HCT116 (cell line): ENCODE measurements at regions not wholly inside any gene's neighbourhood (a gene's known extent, or its start where the extent isn't known, plus 50 kb on each side); places are given as distances from the start of the nearest gene placed in this dataset.

Experiments used
- ATAC-seq: fragments of 200-7000 bp; cut with Tn5 transposase; 2 replicates; pipeline ENCODE4 v1.9.1; 2020; ENCODE audit warnings: mild to moderate bottlenecking, moderate library complexity
- BruUV-seq: library from RNA; stranded (reverse); fragments of 400-500 nt; replicated peaks from 2 replicates; lab custom pipeline; 2021; lab: Mats Ljungman, UMichigan
- CTCF ChIA-PET: fragments of 300-600 bp; sonication (Branson Sonifier 250); formaldehyde crosslinking; loops from one replicate; lab custom pipeline; 2021; ENCODE audit warnings: antibody characterized with exemption; lab: Charles Lee
- POLR2A ChIA-PET: fragments of 300-600, 350-600 bp; sonication (Branson Sonifier 250); formaldehyde crosslinking; loops from one replicate; lab custom pipeline; 2021; ENCODE audit warnings: antibody characterized with exemption; lab: Charles Lee
- RAD21 ChIA-PET, 2 experiments: fragments of 300-600 bp; sonication (Branson Sonifier 250); formaldehyde crosslinking; loops; one replicate each; lab custom pipeline; 2023; ENCODE audit warnings: low total read pairs in 2 of 2; ENCODE audit not compliant: uncharacterized antibody in 2 of 2, unreplicated experiment in 2 of 2, low non-redundant PET in 1 of 2; lab: Charles Lee
- DNase-seq: peaks from one replicate; pipeline ENCODE4 v3.0.0-alpha.2; 2010; ENCODE audit warnings: low read depth, low spot score
- H2AFZ ChIP-seq: fragments of 200-600 bp; shearing (Covaris generic), sonication (generic); 2 replicates; pipeline ENCODE4 v1.6.1; 2017; ENCODE audit warnings: low read depth, mixed run types, mixed read lengths, antibody characterized with exemption, low read length; ENCODE audit not compliant: poor library complexity, severe bottlenecking
- H3K27ac ChIP-seq: 2 replicates; pipeline ENCODE4 v1.5.1; 2012; ENCODE audit warnings: low read depth, low read length
- H3K27me3 ChIP-seq: fragments of 200-600 bp; sonication (generic); 2 replicates; pipeline ENCODE4 v1.6.1; 2016; ENCODE audit warnings: mixed run types, low read length, mixed read lengths; ENCODE audit not compliant: insufficient read depth
- H3K36me3 ChIP-seq, 2 experiments: fragments of 200-500 bp in 1 of 2; fragments of 200-600 bp in 1 of 2; sonication (Bioruptor generic) in 1 of 2; sonication (generic) in 1 of 2; 2 replicates each; pipeline versions ENCODE4 v1.5.1 to v1.6.1; 2014 to 2016; ENCODE audit warnings: low read length in 2 of 2, inconsistent platforms in 1 of 2, mixed read lengths in 1 of 2, mixed run types in 1 of 2; ENCODE audit not compliant: insufficient read depth in 2 of 2, control insufficient read depth in 1 of 2
- H3K4me1 ChIP-seq, 2 experiments: fragments of 200-600 bp in 1 of 2; sonication (generic) in 1 of 2; 2 replicates each; pipeline versions ENCODE4 v1.5.1 to v1.6.1; 2012 to 2017; ENCODE audit warnings: low read length in 2 of 2, inconsistent platforms in 1 of 2, mild to moderate bottlenecking in 1 of 2, mixed read lengths in 1 of 2, mixed run types in 1 of 2, moderate library complexity in 1 of 2; ENCODE audit not compliant: insufficient read depth in 2 of 2, control insufficient read depth in 1 of 2
- H3K4me2 ChIP-seq: fragments of 200-600 bp; sonication (generic); 2 replicates; pipeline ENCODE4 v1.6.1; 2017; ENCODE audit warnings: mixed run types, low read length, mixed read lengths
- H3K4me3 ChIP-seq, 2 experiments: fragments of 200-600 bp in 1 of 2; sonication (generic) in 1 of 2; replicated peaks in 1 of 2; 2 replicates each; pipeline ENCODE4 v1.5.1; 2011 to 2016; ENCODE audit warnings: low read length in 2 of 2, control low read depth in 1 of 2, low read depth in 1 of 2, mild to moderate bottlenecking in 1 of 2, mixed read lengths in 1 of 2, mixed run types in 1 of 2
- H3K79me2 ChIP-seq: fragments of 200-600 bp; sonication (generic); 2 replicates; pipeline ENCODE4 v1.6.1; 2017; ENCODE audit warnings: mild to moderate bottlenecking, mixed run types, low read length, moderate library complexity, mixed read lengths; ENCODE audit not compliant: insufficient read depth
- H3K9ac ChIP-seq: fragments of 200-600 bp; sonication (generic); 2 replicates; pipeline ENCODE4 v1.6.1; 2016; ENCODE audit warnings: low read length, mixed read lengths
- H3K9me2 ChIP-seq: fragments of 200-600 bp; sonication (generic), shearing (Covaris generic); 2 replicates; pipeline ENCODE4 v1.6.1; 2017; ENCODE audit warnings: mixed run types, mild to moderate bottlenecking, moderate library complexity; ENCODE audit not compliant: insufficient read depth
- H3K9me3 ChIP-seq, 2 experiments: fragments of 200-500 bp in 1 of 2; fragments of 200-600 bp in 1 of 2; sonication (Bioruptor generic) in 1 of 2; sonication (generic) in 1 of 2; 2 replicates each; pipeline ENCODE4 v1.6.1; 2014 to 2017; ENCODE audit warnings: low read length in 2 of 2, mixed read lengths in 2 of 2, inconsistent platforms in 1 of 2, low read depth in 1 of 2, mild to moderate bottlenecking in 1 of 2, mixed run types in 1 of 2, moderate library complexity in 1 of 2; ENCODE audit not compliant: control insufficient read depth in 1 of 2, insufficient read depth in 1 of 2
- H4K20me1 ChIP-seq: fragments of 200-600 bp; sonication (generic), shearing (Covaris generic); 2 replicates; pipeline ENCODE4 v1.6.1; 2017; ENCODE audit warnings: mixed run types, mild to moderate bottlenecking, moderate library complexity; ENCODE audit not compliant: insufficient read depth
- CTCF ChIP-seq, 3 experiments: fragments of 200-600 bp in 1 of 3; sonication (generic) in 1 of 3; IDR thresholded peaks in 2 of 3; conservative IDR thresholded peaks in 1 of 3; 2 replicates each; pipeline ENCODE4 v1.5.1; 2012 to 2017; ENCODE audit warnings: low read depth in 2 of 3, low read length in 2 of 3, antibody characterized with exemption in 1 of 3, borderline replicate concordance in 1 of 3, control low read depth in 1 of 3, mild to moderate bottlenecking in 1 of 3, mixed read lengths in 1 of 3, mixed run types in 1 of 3, moderate library complexity in 1 of 3; ENCODE audit not compliant: insufficient read depth in 1 of 3
- ELF1 ChIP-seq: IDR thresholded peaks from 2 replicates; pipeline ENCODE4 v1.6.1; 2012; ENCODE audit warnings: low read depth, borderline replicate concordance
- EZH2 ChIP-seq: fragments of 200-600 bp; sonication (generic); IDR thresholded peaks from 2 replicates; pipeline ENCODE4 v1.6.1; 2017; ENCODE audit warnings: antibody characterized with exemption, mixed run types
- POLR2A ChIP-seq: IDR thresholded peaks from 2 replicates; pipeline ENCODE4 v1.7.0; 2011; ENCODE audit warnings: borderline replicate concordance; ENCODE audit not compliant: insufficient read depth, insufficient read length; ENCODE audit errors: extremely low read depth
- POLR2AphosphoS5 ChIP-seq: IDR thresholded peaks from 2 replicates; pipeline ENCODE4 v1.6.1; 2011; ENCODE audit warnings: mild to moderate bottlenecking, low read depth, low read length, moderate library complexity
- RAD21 ChIP-seq: IDR thresholded peaks from 2 replicates; pipeline ENCODE4 v1.6.1; 2012; ENCODE audit warnings: low read depth, mild to moderate bottlenecking
- ZFX ChIP-seq: fragments of 450-650 bp; IDR thresholded peaks from 2 replicates; pipeline ENCODE4 v1.6.1; 2017
- intact Hi-C: fragments of 100-400 bp; cut with micrococcal nuclease; formaldehyde crosslinking; loops from 2 replicates; pipeline ENCODE4 v1.10.0; 2022

- TF ChIP-seq ZFX (no peak), POLR2AphosphoS5 (no peak)
These were observed 181.0 kb upstream of the ADCY2 start (continued) for GRCh38 chr5:7214906-7215416.

GRCh38 chr5:7218141-7218540 is 177.8 kb upstream of the ADCY2 start:
- BruUV-seq: no TSS peak
- no peak for ATAC-seq
- RAD21 ChIA-PET: no interaction called here

More at GRCh38 chr5:7218141-7218540, 177.8 kb upstream of the ADCY2 start:
- POLR2A ChIA-PET: no interaction called here
- intact Hi-C loops: no loop called here
- Histone ChIP-seq H3K9me3 (peaks cover 9 to 25% of the 10 kb centered on the region in 2 experiments; a peak in 2 of 4 replicates), H3K79me2 (no peaks in the 10 kb centered on the region), H3K9me2 (no peaks in the 10 kb centered on the region), H3K4me2 (no peak overlapping the region), H3K4me3 (no peak overlapping the region), H4K20me1 (no peaks in the 10 kb centered on the region), H3K4me1 (no peaks in the 10 kb centered on the region), H3K27me3 (no peaks in the 10 kb centered on the region), H3K9ac (no peak overlapping the region), H2AFZ (no peak overlapping the region), H3K36me3 (no peaks in the 10 kb centered on the region), H3K27ac (no peak overlapping the region)
- CTCF ChIA-PET: no interaction called here
- DNase-seq: no peak
- no peak for TF ChIP-seq EZH2
- TF ChIP-seq RAD21: no peak
- TF ChIP-seq POLR2AphosphoS5: no peak
- no peak for TF ChIP-seq ZFX
- no peak for TF ChIP-seq ELF1
- no peak for TF ChIP-seq POLR2A
- TF ChIP-seq CTCF (IDR thresholded peaks at IDR 0.05 in 2 of 3, conservative IDR thresholded peaks at IDR 0.05 in 1 of 3; ENCODE audit: borderline replicate concordance in 1 of 3, insufficient read depth in 1 of 3, low read depth in 2 of 3, low read length in 2 of 3): no peak
